ENCODE measurements at regions not wholly inside any gene's neighbourhood (a gene's known extent, or its start where the extent isn't known, plus 50 kb on each side); places are given as distances from the start of the nearest gene placed in this dataset.

- FAIRE-seq, result no peak
- TF ChIP-seq POLR2AphosphoS5 (IDR thresholded peaks at IDR 0.05; ENCODE audit: low read depth, low read length) (no peak), POLR2A (IDR thresholded peaks at IDR 0.05; ENCODE audit: low read depth, low read length) (no peak), POU2F2 (IDR thresholded peaks at IDR 0.05; ENCODE audit: low read depth, low read length) (no peak), SPI1 (IDR thresholded peaks at IDR 0.05; ENCODE audit: low read depth, low read length) (no peak), PAX5 (IDR thresholded peaks at IDR 0.05; ENCODE audit: insufficient read depth, low read length, severe bottlenecking) (no peak), TAF1 (IDR thresholded peaks at IDR 0.05; ENCODE audit: low read depth, low read length) (no peak)
- no peak for DNase-seq (ENCODE audit: insufficient read length, low spot score)
Measured at GRCh38 chr2:220998156-220998555, 573.9 kb downstream of the EPHA4 start.

GRCh38 chr2:220999356-220999755 lies 572.7 kb downstream of the EPHA4 start:
- no peak for FAIRE-seq
- no peak for DNase-seq (ENCODE audit: insufficient read length, low spot score)
- TF ChIP-seq POU2F2 (IDR thresholded peaks at IDR 0.05; ENCODE audit: low read depth, low read length) (no peak), POLR2AphosphoS5 (IDR thresholded peaks at IDR 0.05; ENCODE audit: low read depth, low read length) (no peak), POLR2A (IDR thresholded peaks at IDR 0.05; ENCODE audit: low read depth, low read length) (no peak), PAX5 (IDR thresholded peaks at IDR 0.05; ENCODE audit: insufficient read depth, low read length, severe bottlenecking) (no peak), SPI1 (IDR thresholded peaks at IDR 0.05; ENCODE audit: low read depth, low read length) (no peak), TAF1 (IDR thresholded peaks at IDR 0.05; ENCODE audit: low read depth, low read length) (no peak)

- no peak for FAIRE-seq
Measured at GRCh38 chr2:221001381-221001801, 570.7 kb downstream of the EPHA4 start.

GRCh38 chr2:221002101-221002685 lies 569.9 kb downstream of the EPHA4 start:
- DNase-seq (ENCODE audit: insufficient read length, low spot score), result no peak
- no peak for FAIRE-seq
- TF ChIP-seq POU2F2 (IDR thresholded peaks at IDR 0.05; ENCODE audit: low read depth, low read length) (no peak), TAF1 (IDR thresholded peaks at IDR 0.05; ENCODE audit: low read depth, low read length) (no peak), POLR2A (IDR thresholded peaks at IDR 0.05; ENCODE audit: low read depth, low read length) (no peak), SPI1 (IDR thresholded peaks at IDR 0.05; ENCODE audit: low read depth, low read length) (no peak)

More at GRCh38 chr2:221001381-221001801, 570.7 kb downstream of the EPHA4 start:
- no peak for TF ChIP-seq PAX5 (IDR thresholded peaks at IDR 0.05; ENCODE audit: insufficient read depth, low read length, severe bottlenecking)
- TF ChIP-seq POLR2AphosphoS5 (IDR thresholded peaks at IDR 0.05; ENCODE audit: low read depth, low read length), result no peak
- no peak for TF ChIP-seq SPI1 (IDR thresholded peaks at IDR 0.05; ENCODE audit: low read depth, low read length)
- TF ChIP-seq TAF1 (IDR thresholded peaks at IDR 0.05; ENCODE audit: low read depth, low read length), result no peak
- no peak for TF ChIP-seq POLR2A (IDR thresholded peaks at IDR 0.05; ENCODE audit: low read depth, low read length)
- no peak for TF ChIP-seq POU2F2 (IDR thresholded peaks at IDR 0.05; ENCODE audit: low read depth, low read length)
- no peak for DNase-seq (ENCODE audit: insufficient read length, low spot score)

- DNase-seq (ENCODE audit: insufficient read length, low spot score) (no peak), FAIRE-seq (no peak)
- no peak for TF ChIP-seq PAX5 (IDR thresholded peaks at IDR 0.05; ENCODE audit: insufficient read depth, low read length, severe bottlenecking)
- TF ChIP-seq TAF1 (IDR thresholded peaks at IDR 0.05; ENCODE audit: low read depth, low read length), result no peak
- TF ChIP-seq POU2F2 (IDR thresholded peaks at IDR 0.05; ENCODE audit: low read depth, low read length), result no peak
- no peak for TF ChIP-seq SPI1 (IDR thresholded peaks at IDR 0.05; ENCODE audit: low read depth, low read length)
- TF ChIP-seq POLR2A (IDR thresholded peaks at IDR 0.05; ENCODE audit: low read depth, low read length), result no peak
- no peak for TF ChIP-seq POLR2AphosphoS5 (IDR thresholded peaks at IDR 0.05; ENCODE audit: low read depth, low read length)
Measured at GRCh38 chr2:221005338-221005737, 566.8 kb downstream of the EPHA4 start.

GRCh38 chr2:221006084-221006483 lies 566.0 kb downstream of the EPHA4 start:
- no peak for FAIRE-seq
- DNase-seq (ENCODE audit: insufficient read length, low spot score), result no peak
- no peak for TF ChIP-seq PAX5 (IDR thresholded peaks at IDR 0.05; ENCODE audit: insufficient read depth, low read length, severe bottlenecking)
- no peak for TF ChIP-seq SPI1 (IDR thresholded peaks at IDR 0.05; ENCODE audit: low read depth, low read length)
- no peak for TF ChIP-seq POU2F2 (IDR thresholded peaks at IDR 0.05; ENCODE audit: low read depth, low read length)
- TF ChIP-seq POLR2AphosphoS5 (IDR thresholded peaks at IDR 0.05; ENCODE audit: low read depth, low read length), result no peak
- TF ChIP-seq POLR2A (IDR thresholded peaks at IDR 0.05; ENCODE audit: low read depth, low read length), result no peak
- no peak for TF ChIP-seq TAF1 (IDR thresholded peaks at IDR 0.05; ENCODE audit: low read depth, low read length)

GRCh38 chr2:221016551-221016950 lies 555.6 kb downstream of the EPHA4 start:
- FAIRE-seq (no peak), DNase-seq (ENCODE audit: insufficient read length, low spot score) (no peak)
- no peak for TF ChIP-seq POU2F2 (IDR thresholded peaks at IDR 0.05; ENCODE audit: low read depth, low read length)
- TF ChIP-seq POLR2AphosphoS5 (IDR thresholded peaks at IDR 0.05; ENCODE audit: low read depth, low read length), result no peak
- no peak for TF ChIP-seq PAX5 (IDR thresholded peaks at IDR 0.05; ENCODE audit: insufficient read depth, low read length, severe bottlenecking)
- no peak for TF ChIP-seq TAF1 (IDR thresholded peaks at IDR 0.05; ENCODE audit: low read depth, low read length)
- TF ChIP-seq POLR2A (IDR thresholded peaks at IDR 0.05; ENCODE audit: low read depth, low read length), result no peak
- no peak for TF ChIP-seq SPI1 (IDR thresholded peaks at IDR 0.05; ENCODE audit: low read depth, low read length)

- TF ChIP-seq TAF1 (IDR thresholded peaks at IDR 0.05; ENCODE audit: low read depth, low read length), result no peak
- no peak for TF ChIP-seq POLR2A (IDR thresholded peaks at IDR 0.05; ENCODE audit: low read depth, low read length)
- TF ChIP-seq PAX5 (IDR thresholded peaks at IDR 0.05; ENCODE audit: insufficient read depth, low read length, severe bottlenecking), result no peak
- no peak for TF ChIP-seq POLR2AphosphoS5 (IDR thresholded peaks at IDR 0.05; ENCODE audit: low read depth, low read length)
- TF ChIP-seq SPI1 (IDR thresholded peaks at IDR 0.05; ENCODE audit: low read depth, low read length), result no peak
- no peak for TF ChIP-seq POU2F2 (IDR thresholded peaks at IDR 0.05; ENCODE audit: low read depth, low read length)
- FAIRE-seq (no peak), DNase-seq (ENCODE audit: insufficient read length, low spot score) (no peak)
Measured at GRCh38 chr2:221018262-221018661, 553.8 kb downstream of the EPHA4 start.

- TF ChIP-seq POLR2AphosphoS5 (IDR thresholded peaks at IDR 0.05; ENCODE audit: low read depth, low read length) (no peak), TAF1 (IDR thresholded peaks at IDR 0.05; ENCODE audit: low read depth, low read length) (no peak), POLR2A (IDR thresholded peaks at IDR 0.05; ENCODE audit: low read depth, low read length) (no peak), SPI1 (IDR thresholded peaks at IDR 0.05; ENCODE audit: low read depth, low read length) (no peak), POU2F2 (IDR thresholded peaks at IDR 0.05; ENCODE audit: low read depth, low read length) (no peak), PAX5 (IDR thresholded peaks at IDR 0.05; ENCODE audit: insufficient read depth, low read length, severe bottlenecking) (no peak)
- FAIRE-seq (no peak), DNase-seq (ENCODE audit: insufficient read length, low spot score) (no peak)
Measured at GRCh38 chr2:221019668-221020067, 552.4 kb downstream of the EPHA4 start.

GRCh38 chr2:221022554-221022953 lies 549.5 kb downstream of the EPHA4 start:
- DNase-seq (ENCODE audit: insufficient read length, low spot score) (no peak), FAIRE-seq (no peak)
- TF ChIP-seq TAF1 (IDR thresholded peaks at IDR 0.05; ENCODE audit: low read depth, low read length) (no peak), SPI1 (IDR thresholded peaks at IDR 0.05; ENCODE audit: low read depth, low read length) (no peak)
